HepG2 (cell line): ENCODE measurements at regions not wholly inside any gene's neighbourhood (a gene's known extent, or its start where the extent isn't known, plus 50 kb on each side); places are given as distances from the start of the nearest gene placed in this dataset.
A peak's percentile ranks its signal among the peaks of the same experiment; 100 is the strongest.

Experiments used
- ATAC-seq: fragments of 200-7000 bp; cut with Tn5 transposase; 3 replicates; pipeline ENCODE4 v1.9.1; 2020; ENCODE audit warnings: mild to moderate bottlenecking, moderate library complexity
- BruUV-seq: library from RNA; stranded (reverse); fragments of 400-500 nt; replicated peaks from 2 replicates; lab custom pipeline; 2021; lab: Mats Ljungman, UMichigan
- CTCF ChIA-PET: fragments of 300-600 bp; formaldehyde crosslinking; extraction: SDS; loops from one replicate; lab custom pipeline; 2021; ENCODE audit warnings: low total read pairs, inconsistent platforms, low intra/inter-chr PET ratio; lab: Yijun Ruan, JAX
- POLR2A ChIA-PET: fragments of 350-600 bp; sonication (Branson Sonifier 250); formaldehyde crosslinking; loops from one replicate; lab custom pipeline; 2020; ENCODE audit warnings: antibody characterized with exemption, inconsistent platforms; lab: Yijun Ruan, JAX
- DNase-seq: peaks from one replicate; pipeline ENCODE4 v3.0.0-alpha.2; 2015; ENCODE audit warnings: low spot score
- FAIRE-seq: peaks from 3 replicates; lab custom pipeline; 2011; peaks lifted over from hg19 to GRCh38; lab: Jason Lieb, UNC
- H2AFZ ChIP-seq: one replicate; pipeline ENCODE4 v1.6.1; 2011; ENCODE audit warnings: low read length, inconsistent platforms
- H3K27ac ChIP-seq: fragments of 300-600 bp; 3 replicates; pipeline ENCODE4 v1.8.0; 2011; ENCODE audit warnings: mixed run types, mild to moderate bottlenecking, mixed read lengths, low read length, inconsistent platforms; ENCODE audit not compliant: insufficient read depth; ENCODE audit errors: extremely low read length
- H3K27me3 ChIP-seq, 2 experiments: fragments of 200-600 bp in 1 of 2; 2 replicates in 1 of 2; 3 replicates in 1 of 2; pipeline versions ENCODE4 v1.6.0 to v1.8.0; 2011; ENCODE audit warnings: low read length in 2 of 2, mild to moderate bottlenecking in 2 of 2, moderate library complexity in 2 of 2, inconsistent platforms in 1 of 2; ENCODE audit not compliant: insufficient read depth in 2 of 2, control insufficient read depth in 1 of 2
- H3K36me3 ChIP-seq, 2 experiments: fragments of 200-600 bp in 1 of 2; replicated peaks in 1 of 2; 2 replicates in 1 of 2; 3 replicates in 1 of 2; pipeline versions ENCODE4 v1.5.1 to v1.8.0; 2011; ENCODE audit warnings: low read length in 2 of 2, inconsistent platforms in 1 of 2; ENCODE audit not compliant: insufficient read depth in 2 of 2, control insufficient read depth in 1 of 2
- H3K4me1 ChIP-seq: 2 replicates; pipeline ENCODE4 v1.5.1; 2012; ENCODE audit warnings: low read length, inconsistent platforms; ENCODE audit not compliant: insufficient read depth
- H3K4me2 ChIP-seq: 2 replicates; pipeline ENCODE4 v1.6.0; 2011; ENCODE audit warnings: low read depth, low read length, inconsistent platforms
- H3K4me3 ChIP-seq, 3 experiments: fragments of 200-600 bp in 1 of 3; sonication (generic), shearing (Covaris generic) in 1 of 3; replicated peaks in 1 of 3; 2 replicates each; pipeline ENCODE4 v1.5.1; 2011 to 2016; ENCODE audit warnings: low read length in 3 of 3, inconsistent platforms in 2 of 3, low read depth in 2 of 3, mild to moderate bottlenecking in 2 of 3, control low read depth in 1 of 3, mixed read lengths in 1 of 3; ENCODE audit not compliant: insufficient read depth in 1 of 3
- H3K79me2 ChIP-seq: one replicate; pipeline ENCODE4 v1.6.1; 2011; ENCODE audit warnings: low read length, inconsistent platforms; ENCODE audit not compliant: insufficient read depth
- H3K9ac ChIP-seq: 2 replicates; pipeline ENCODE4 v1.6.0; 2011; ENCODE audit warnings: mild to moderate bottlenecking, low read depth, low read length, inconsistent platforms; ENCODE audit not compliant: insufficient read depth
- H3K9me3 ChIP-seq: 2 replicates; pipeline ENCODE4 v1.5.1; 2012; ENCODE audit warnings: mild to moderate bottlenecking, low read length
- H4K20me1 ChIP-seq: 2 replicates; pipeline ENCODE4 v1.6.0; 2011; ENCODE audit warnings: inconsistent platforms, mild to moderate bottlenecking, low read length, moderate library complexity; ENCODE audit not compliant: insufficient read depth
- MAFF ChIP-seq: IDR thresholded peaks from 2 replicates; pipeline ENCODE4 v1.6.1; 2011; ENCODE audit warnings: low read depth, low read length, improper control_type of control experiment
- MAFK ChIP-seq, 2 experiments: IDR thresholded peaks in 1 of 2; conservative IDR thresholded peaks in 1 of 2; 2 replicates each; pipeline ENCODE4 v1.6.1; 2011; ENCODE audit warnings: improper control_type of control experiment in 2 of 2, low read length in 2 of 2
- MED8 ChIP-seq: sonication (generic); formaldehyde crosslinking; IDR thresholded peaks from 2 replicates; pipeline ENCODE4 v1.8.1; 2023; ENCODE audit warnings: mild to moderate bottlenecking, missing genetic modification reagents; ENCODE audit not compliant: insufficient replicate concordance
- TEAD2 ChIP-seq: sonication (generic); formaldehyde crosslinking; IDR thresholded peaks from 2 replicates; pipeline ENCODE4 v1.9.0; 2021; ENCODE audit warnings: missing genetic modification reagents
- ZFP36L2 ChIP-seq: sonication (generic); formaldehyde crosslinking; IDR thresholded peaks from 2 replicates; pipeline ENCODE4 v1.4.0; 2020; ENCODE audit warnings: missing genetic modification reagents
- ZNF207 ChIP-seq: fragments of 450-650 bp; IDR thresholded peaks from 2 replicates; pipeline ENCODE4 v1.6.1; 2016; ENCODE audit warnings: antibody characterized with exemption, borderline replicate concordance
- ZNF792 ChIP-seq: IDR thresholded peaks from 2 replicates; pipeline ENCODE4 v1.6.1; 2016
- WGBS: methylation state at CpG from one replicate; pipeline ENCODE4 v1.1.6; 2017; ENCODE audit warnings: low lambda C conversion rate; 5-methylcytosine and 5-hydroxymethylcytosine counted together
- in situ Hi-C: cut with HindIII; loops from 2 replicates; pipeline ENCODE4 v1.10.0; 2017; ENCODE audit warnings: low pct_unique_long_range_greater_than_20kb; ENCODE audit not compliant: extremely low pct_ligation_motif_present
- intact Hi-C: fragments of 100-400 bp; cut with micrococcal nuclease; formaldehyde crosslinking; loops from one replicate; pipeline ENCODE4 v1.10.0; 2022; ENCODE audit not compliant: unreplicated experiment
- TF ChIP-seq, protein P1 (sequence below), 2 experiments: sonication (generic) in 1 of 2; formaldehyde crosslinking in 1 of 2; IDR thresholded peaks; 2 replicates each; pipeline versions ENCODE4 v1.6.1 to v1.9.0; 2014 to 2022; ENCODE audit warnings: antibody characterized with exemption in 1 of 2, borderline replicate concordance in 1 of 2, inconsistent platforms in 1 of 2, low read depth in 1 of 2, missing genetic modification reagents in 1 of 2
- TF ChIP-seq, protein P2 (sequence below): fragments of 450-650 bp; IDR thresholded peaks from 2 replicates; pipeline ENCODE4 v1.6.1; 2016

GRCh38 chr2:51265539-51265938, 233.6 kb upstream of the NRXN1 start:
- no peak overlapping the region for H3K27ac ChIP-seq
- WGBS: 29% methylated on average over 2 of the region's 2 CpGs
- FAIRE-seq (no peak), DNase-seq (no peak), ATAC-seq (no peak)
- in situ Hi-C loops: no loop called here
- H3K9ac ChIP-seq: no peak overlapping the region
- ChIA-PET CTCF (no interaction called here), POLR2A (no interaction called here)
- H3K36me3 ChIP-seq: no peaks in the 10 kb centered on the region
- H3K4me1 ChIP-seq: no peaks in the 10 kb centered on the region
- BruUV-seq: no TSS peak
- no peaks in the 10 kb centered on the region for H4K20me1 ChIP-seq
- H3K79me2 ChIP-seq: no peaks in the 10 kb centered on the region
- no peak overlapping the region for H3K4me2 ChIP-seq
- no peak overlapping the region for H3K4me3 ChIP-seq
- H2AFZ ChIP-seq: no peak overlapping the region
- peaks cover 75% of the 10 kb centered on the region for H3K9me3 ChIP-seq
- H3K27me3 ChIP-seq: no peaks in the 10 kb centered on the region
- TF ChIP-seq, protein P1, sequence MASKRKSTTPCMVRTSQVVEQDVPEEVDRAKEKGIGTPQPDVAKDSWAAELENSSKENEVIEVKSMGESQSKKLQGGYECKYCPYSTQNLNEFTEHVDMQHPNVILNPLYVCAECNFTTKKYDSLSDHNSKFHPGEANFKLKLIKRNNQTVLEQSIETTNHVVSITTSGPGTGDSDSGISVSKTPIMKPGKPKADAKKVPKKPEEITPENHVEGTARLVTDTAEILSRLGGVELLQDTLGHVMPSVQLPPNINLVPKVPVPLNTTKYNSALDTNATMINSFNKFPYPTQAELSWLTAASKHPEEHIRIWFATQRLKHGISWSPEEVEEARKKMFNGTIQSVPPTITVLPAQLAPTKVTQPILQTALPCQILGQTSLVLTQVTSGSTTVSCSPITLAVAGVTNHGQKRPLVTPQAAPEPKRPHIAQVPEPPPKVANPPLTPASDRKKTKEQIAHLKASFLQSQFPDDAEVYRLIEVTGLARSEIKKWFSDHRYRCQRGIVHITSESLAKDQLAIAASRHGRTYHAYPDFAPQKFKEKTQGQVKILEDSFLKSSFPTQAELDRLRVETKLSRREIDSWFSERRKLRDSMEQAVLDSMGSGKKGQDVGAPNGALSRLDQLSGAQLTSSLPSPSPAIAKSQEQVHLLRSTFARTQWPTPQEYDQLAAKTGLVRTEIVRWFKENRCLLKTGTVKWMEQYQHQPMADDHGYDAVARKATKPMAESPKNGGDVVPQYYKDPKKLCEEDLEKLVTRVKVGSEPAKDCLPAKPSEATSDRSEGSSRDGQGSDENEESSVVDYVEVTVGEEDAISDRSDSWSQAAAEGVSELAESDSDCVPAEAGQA (IDR thresholded peaks at IDR 0.05; ENCODE audit: low read depth): no peak
- TF ChIP-seq, protein P1 (CRISPR knock-in tag; IDR thresholded peaks at IDR 0.05; ENCODE audit: borderline replicate concordance): no peak
- peak in 1 of 2 experiments; percentile 65; a peak in 3 of 4 replicates for TF ChIP-seq MAFK (conservative IDR thresholded peaks at IDR 0.05 in 1 of 2, IDR thresholded peaks at IDR 0.05 in 1 of 2; ENCODE audit: low read length in 2 of 2)
- TF ChIP-seq ZFP36L2 (CRISPR knock-in tag): no peak
- TF ChIP-seq MED8: no peak
- TF ChIP-seq ZNF792 (CRISPR knock-in tag): no peak
- peak; percentile 29; the same call in 1 of the 2 replicates for TF ChIP-seq MAFF
- TF ChIP-seq ZNF207: no peak
- TF ChIP-seq, protein P2, sequence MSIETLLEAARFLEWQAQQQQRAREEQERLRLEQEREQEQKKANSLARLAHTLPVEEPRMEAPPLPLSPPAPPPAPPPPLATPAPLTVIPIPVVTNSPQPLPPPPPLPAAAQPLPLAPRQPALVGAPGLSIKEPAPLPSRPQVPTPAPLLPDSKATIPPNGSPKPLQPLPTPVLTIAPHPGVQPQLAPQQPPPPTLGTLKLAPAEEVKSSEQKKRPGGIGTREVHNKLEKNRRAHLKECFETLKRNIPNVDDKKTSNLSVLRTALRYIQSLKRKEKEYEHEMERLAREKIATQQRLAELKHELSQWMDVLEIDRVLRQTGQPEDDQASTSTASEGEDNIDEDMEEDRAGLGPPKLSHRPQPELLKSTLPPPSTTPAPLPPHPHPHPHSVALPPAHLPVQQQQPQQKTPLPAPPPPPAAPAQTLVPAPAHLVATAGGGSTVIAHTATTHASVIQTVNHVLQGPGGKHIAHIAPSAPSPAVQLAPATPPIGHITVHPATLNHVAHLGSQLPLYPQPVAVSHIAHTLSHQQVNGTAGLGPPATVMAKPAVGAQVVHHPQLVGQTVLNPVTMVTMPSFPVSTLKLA: no peak
- TF ChIP-seq TEAD2: no peak
- intact Hi-C loops: no loop called here
